SK-N-SH treated with all-trans-retinoic acid at 6 μM for 48 hours (cell line): ENCODE measurements at regions not wholly inside any gene's neighbourhood (a gene's known extent, or its start where the extent isn't known, plus 50 kb on each side); places are given as distances from the start of the nearest gene placed in this dataset.

Experiments used
- ESRRG ChIP-seq: fragments of 250-450 bp; sonication (Bioruptor Pico); IDR thresholded peaks from 2 replicates; pipeline ENCODE4 v1.6.1; 2021; ENCODE audit warnings: mild to moderate bottlenecking
- OSR1 ChIP-seq: fragments of 250-450 bp; sonication (Bioruptor Pico); IDR thresholded peaks from 2 replicates; pipeline ENCODE4 v1.8.0; 2022; ENCODE audit warnings: moderate library complexity, mild to moderate bottlenecking, inconsistent platforms
- PPARA ChIP-seq: fragments of 250-450 bp; sonication (Bioruptor Pico); IDR thresholded peaks from 2 replicates; pipeline ENCODE4 v1.5.0; 2020; ENCODE audit warnings: mild to moderate bottlenecking, borderline replicate concordance
- SNAI2 ChIP-seq: fragments of 250-450 bp; sonication (Bioruptor Pico); IDR thresholded peaks from 2 replicates; pipeline ENCODE4 v1.5.0; 2020; ENCODE audit warnings: mild to moderate bottlenecking, moderate library complexity
- TOX ChIP-seq: fragments of 250-450 bp; sonication (Bioruptor Pico); IDR thresholded peaks from 2 replicates; pipeline ENCODE4 v1.8.0; 2021; ENCODE audit warnings: mild to moderate bottlenecking, moderate library complexity, borderline replicate concordance
- ZC3H10 ChIP-seq: fragments of 250-450 bp; sonication (Bioruptor Pico); IDR thresholded peaks from 2 replicates; pipeline ENCODE4 v1.5.1; 2021; ENCODE audit warnings: mild to moderate bottlenecking, moderate library complexity
- ZFP3 ChIP-seq: fragments of 250-450 bp; sonication (Bioruptor Pico); IDR thresholded peaks from 2 replicates; pipeline ENCODE4 v1.5.0; 2020; ENCODE audit warnings: mild to moderate bottlenecking, moderate library complexity
- ZFP30 ChIP-seq: fragments of 450-650 bp; formaldehyde crosslinking; IDR thresholded peaks from 2 replicates; pipeline ENCODE4 v1.5.0; 2022; ENCODE audit warnings: mild to moderate bottlenecking, moderate library complexity
- ZNF70 ChIP-seq: fragments of 450-650 bp; formaldehyde crosslinking; IDR thresholded peaks from 2 replicates; pipeline ENCODE4 v1.5.0; 2020; ENCODE audit warnings: mild to moderate bottlenecking, moderate library complexity
- TF ChIP-seq, protein P1 (sequence below): fragments of 250-450 bp; sonication (Bioruptor Pico); IDR thresholded peaks from 2 replicates; pipeline ENCODE4 v1.5.1; 2021; ENCODE audit warnings: mild to moderate bottlenecking, moderate library complexity
- TF ChIP-seq, protein P2 (sequence below): fragments of 250-450 bp; sonication (Bioruptor Pico); IDR thresholded peaks from 2 replicates; pipeline ENCODE4 v1.5.0; 2020; ENCODE audit warnings: mild to moderate bottlenecking, moderate library complexity
- TF ChIP-seq, protein P3 (sequence below): fragments of 250-450 bp; sonication (Bioruptor Pico); IDR thresholded peaks from 2 replicates; pipeline ENCODE4 v1.8.0; 2020; ENCODE audit warnings: mild to moderate bottlenecking, moderate library complexity, borderline replicate concordance

DNA sequence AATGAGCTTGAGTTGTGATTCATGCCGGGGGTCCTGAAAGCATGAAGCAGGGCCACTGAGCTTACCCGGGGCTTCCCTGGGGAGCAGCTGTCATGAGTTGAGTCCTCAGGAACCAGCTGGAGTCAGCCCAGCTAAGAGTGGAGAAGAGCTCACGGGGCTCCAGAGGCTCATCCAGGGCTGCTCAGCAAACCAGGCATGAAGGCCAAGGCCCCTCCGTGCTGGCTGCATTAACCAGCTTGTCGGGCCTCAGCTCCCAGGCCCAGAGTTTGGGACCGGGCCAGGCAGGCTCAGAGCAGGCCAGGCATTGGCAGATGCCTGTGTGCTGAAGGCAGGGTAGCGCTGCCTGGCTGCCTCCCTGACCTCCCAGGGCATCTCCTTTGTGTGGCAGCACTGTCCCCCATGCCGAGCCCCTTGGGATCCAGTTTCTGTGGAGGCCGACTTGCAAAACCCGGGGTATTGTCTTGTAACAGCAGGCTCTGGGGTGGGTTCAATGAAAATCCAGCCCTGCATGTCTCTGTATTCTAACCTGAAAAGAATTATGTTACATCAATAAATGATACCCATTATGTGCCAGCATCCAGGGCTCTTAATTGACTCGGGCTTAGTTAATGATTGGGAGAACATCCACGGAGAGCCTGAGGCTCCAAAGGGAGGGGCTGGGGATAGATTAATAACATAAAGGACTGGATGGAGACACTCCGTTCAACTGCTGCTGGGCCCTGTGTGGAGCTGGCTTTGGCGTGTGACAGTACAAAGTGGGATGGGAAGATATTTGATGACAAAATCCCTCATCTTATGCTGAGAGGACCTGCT, 68.0 kb upstream of the MSX1 start:
- TF ChIP-seq ZFP3 (no peak), ESRRG (CRISPR knock-in tag) (no peak), ZFP30 (CRISPR knock-in tag) (no peak), TOX (CRISPR knock-in tag) (no peak), PPARA (CRISPR knock-in tag) (no peak), ZC3H10 (no peak), OSR1 (CRISPR knock-in tag) (no peak), SNAI2 (CRISPR knock-in tag) (no peak), ZNF70 (no peak)
- TF ChIP-seq, protein P1, sequence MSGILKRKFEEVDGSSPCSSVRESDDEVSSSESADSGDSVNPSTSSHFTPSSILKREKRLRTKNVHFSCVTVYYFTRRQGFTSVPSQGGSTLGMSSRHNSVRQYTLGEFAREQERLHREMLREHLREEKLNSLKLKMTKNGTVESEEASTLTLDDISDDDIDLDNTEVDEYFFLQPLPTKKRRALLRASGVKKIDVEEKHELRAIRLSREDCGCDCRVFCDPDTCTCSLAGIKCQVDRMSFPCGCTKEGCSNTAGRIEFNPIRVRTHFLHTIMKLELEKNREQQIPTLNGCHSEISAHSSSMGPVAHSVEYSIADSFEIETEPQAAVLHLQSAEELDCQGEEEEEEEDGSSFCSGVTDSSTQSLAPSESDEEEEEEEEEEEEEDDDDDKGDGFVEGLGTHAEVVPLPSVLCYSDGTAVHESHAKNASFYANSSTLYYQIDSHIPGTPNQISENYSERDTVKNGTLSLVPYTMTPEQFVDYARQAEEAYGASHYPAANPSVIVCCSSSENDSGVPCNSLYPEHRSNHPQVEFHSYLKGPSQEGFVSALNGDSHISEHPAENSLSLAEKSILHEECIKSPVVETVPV: no peak
- TF ChIP-seq, protein P2, sequence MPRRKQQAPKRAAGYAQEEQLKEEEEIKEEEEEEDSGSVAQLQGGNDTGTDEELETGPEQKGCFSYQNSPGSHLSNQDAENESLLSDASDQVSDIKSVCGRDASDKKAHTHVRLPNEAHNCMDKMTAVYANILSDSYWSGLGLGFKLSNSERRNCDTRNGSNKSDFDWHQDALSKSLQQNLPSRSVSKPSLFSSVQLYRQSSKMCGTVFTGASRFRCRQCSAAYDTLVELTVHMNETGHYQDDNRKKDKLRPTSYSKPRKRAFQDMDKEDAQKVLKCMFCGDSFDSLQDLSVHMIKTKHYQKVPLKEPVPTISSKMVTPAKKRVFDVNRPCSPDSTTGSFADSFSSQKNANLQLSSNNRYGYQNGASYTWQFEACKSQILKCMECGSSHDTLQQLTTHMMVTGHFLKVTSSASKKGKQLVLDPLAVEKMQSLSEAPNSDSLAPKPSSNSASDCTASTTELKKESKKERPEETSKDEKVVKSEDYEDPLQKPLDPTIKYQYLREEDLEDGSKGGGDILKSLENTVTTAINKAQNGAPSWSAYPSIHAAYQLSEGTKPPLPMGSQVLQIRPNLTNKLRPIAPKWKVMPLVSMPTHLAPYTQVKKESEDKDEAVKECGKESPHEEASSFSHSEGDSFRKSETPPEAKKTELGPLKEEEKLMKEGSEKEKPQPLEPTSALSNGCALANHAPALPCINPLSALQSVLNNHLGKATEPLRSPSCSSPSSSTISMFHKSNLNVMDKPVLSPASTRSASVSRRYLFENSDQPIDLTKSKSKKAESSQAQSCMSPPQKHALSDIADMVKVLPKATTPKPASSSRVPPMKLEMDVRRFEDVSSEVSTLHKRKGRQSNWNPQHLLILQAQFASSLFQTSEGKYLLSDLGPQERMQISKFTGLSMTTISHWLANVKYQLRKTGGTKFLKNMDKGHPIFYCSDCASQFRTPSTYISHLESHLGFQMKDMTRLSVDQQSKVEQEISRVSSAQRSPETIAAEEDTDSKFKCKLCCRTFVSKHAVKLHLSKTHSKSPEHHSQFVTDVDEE (CRISPR knock-in tag): no peak
- TF ChIP-seq, protein P3, sequence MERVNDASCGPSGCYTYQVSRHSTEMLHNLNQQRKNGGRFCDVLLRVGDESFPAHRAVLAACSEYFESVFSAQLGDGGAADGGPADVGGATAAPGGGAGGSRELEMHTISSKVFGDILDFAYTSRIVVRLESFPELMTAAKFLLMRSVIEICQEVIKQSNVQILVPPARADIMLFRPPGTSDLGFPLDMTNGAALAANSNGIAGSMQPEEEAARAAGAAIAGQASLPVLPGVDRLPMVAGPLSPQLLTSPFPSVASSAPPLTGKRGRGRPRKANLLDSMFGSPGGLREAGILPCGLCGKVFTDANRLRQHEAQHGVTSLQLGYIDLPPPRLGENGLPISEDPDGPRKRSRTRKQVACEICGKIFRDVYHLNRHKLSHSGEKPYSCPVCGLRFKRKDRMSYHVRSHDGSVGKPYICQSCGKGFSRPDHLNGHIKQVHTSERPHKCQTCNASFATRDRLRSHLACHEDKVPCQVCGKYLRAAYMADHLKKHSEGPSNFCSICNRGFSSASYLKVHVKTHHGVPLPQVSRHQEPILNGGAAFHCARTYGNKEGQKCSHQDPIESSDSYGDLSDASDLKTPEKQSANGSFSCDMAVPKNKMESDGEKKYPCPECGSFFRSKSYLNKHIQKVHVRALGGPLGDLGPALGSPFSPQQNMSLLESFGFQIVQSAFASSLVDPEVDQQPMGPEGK (CRISPR knock-in tag): no peak
